HL-60 (cell line): ENCODE measurements at regions not wholly inside any gene's neighbourhood (a gene's known extent, or its start where the extent isn't known, plus 50 kb on each side); places are given as distances from the start of the nearest gene placed in this dataset.

Experiments
- DNase-seq, 2 experiments: peaks; one replicate each; pipeline ENCODE4 v3.0.0-alpha.2; 2010 to 2020; ENCODE audit warnings: low read depth in 1 of 2, low spot score in 1 of 2
- H3K27ac ChIP-seq: fragments of 250-450 bp; sonication (Bioruptor Pico); replicated peaks from 2 replicates; pipeline ENCODE4 v1.5.1; 2020; ENCODE audit warnings: mild to moderate bottlenecking, moderate library complexity
- H3K27me3 ChIP-seq: fragments of 250-450 bp; sonication (Bioruptor Pico); 2 replicates; pipeline ENCODE4 v1.5.1; 2021; ENCODE audit warnings: mild to moderate bottlenecking, moderate library complexity; ENCODE audit not compliant: insufficient read depth, poor library complexity, severe bottlenecking
- H3K4me3 ChIP-seq: replicated peaks from 2 replicates; pipeline ENCODE4 v1.5.1; 2011; ENCODE audit warnings: mild to moderate bottlenecking, control low read depth, low read length; ENCODE audit not compliant: insufficient read depth
- CTCF ChIP-seq: IDR thresholded peaks from one replicate; pipeline ENCODE4 v1.5.1; 2011; ENCODE audit warnings: low read length, control low read depth, inconsistent platforms; ENCODE audit not compliant: insufficient read depth
- GABPA ChIP-seq: IDR thresholded peaks from 2 replicates; pipeline ENCODE4 v1.6.1; 2012; ENCODE audit warnings: low read depth
- POLR2AphosphoS5 ChIP-seq: IDR thresholded peaks from 2 replicates; pipeline ENCODE4 v1.6.1; 2012; ENCODE audit warnings: low read depth
- REST ChIP-seq: IDR thresholded peaks from 2 replicates; pipeline ENCODE4 v1.6.1; 2012; ENCODE audit warnings: low read depth; ENCODE audit not compliant: insufficient replicate concordance
- SPI1 ChIP-seq: IDR thresholded peaks from 2 replicates; pipeline ENCODE4 v1.6.1; 2012; ENCODE audit warnings: low read depth, mild to moderate bottlenecking, borderline replicate concordance

GRCh38 chr6:138605958-138606357 lies 106.7 kb upstream of the NHSL1 start:
- peaks cover 2% of the 10 kb centered on the region for H3K27me3 ChIP-seq
- no peak for DNase-seq
- no peak overlapping the region for H3K4me3 ChIP-seq
- TF ChIP-seq CTCF: no peak
- no peak for TF ChIP-seq SPI1
- TF ChIP-seq REST: no peak
- no peak for TF ChIP-seq POLR2AphosphoS5
- no peak for TF ChIP-seq GABPA
- no peak overlapping the region for H3K27ac ChIP-seq

GRCh38 chr6:138607478-138608433 lies 108.5 kb upstream of the NHSL1 start:
- peaks cover 2% of the 10 kb centered on the region for H3K27me3 ChIP-seq
- no peak overlapping the region for H3K27ac ChIP-seq
- TF ChIP-seq POLR2AphosphoS5 (no peak), CTCF (no peak), REST (no peak), GABPA (no peak), SPI1 (no peak)
- no peak for DNase-seq
- no peak overlapping the region for H3K4me3 ChIP-seq

GRCh38 chr6:138608896-138609295 lies 109.6 kb upstream of the NHSL1 start:
- TF ChIP-seq REST (no peak), CTCF (no peak), SPI1 (no peak), POLR2AphosphoS5 (no peak), GABPA (no peak)
- no peak overlapping the region for H3K4me3 ChIP-seq
- no peak for DNase-seq

More at GRCh38 chr6:138608896-138609295, 109.6 kb upstream of the NHSL1 start:
- Histone ChIP-seq H3K27ac (no peak overlapping the region), H3K27me3 (no peaks in the 10 kb centered on the region)
